Globus pallidus (tissue), 1 donor: ENCODE measurements at regions not wholly inside any gene's neighbourhood (a gene's known extent, or its start where the extent isn't known, plus 50 kb on each side); places are given as distances from the start of the nearest gene placed in this dataset.
"Not testable (repeated sequence)": the region's sequence is repeated elsewhere in the genome, so short reads cannot be mapped to it uniquely, and the experiment has no call there.

Experiments used
- DNase-seq: peaks from one replicate; pipeline ENCODE4 v3.0.0-alpha.2; 2015; ENCODE audit warnings: low spot score

DNA sequence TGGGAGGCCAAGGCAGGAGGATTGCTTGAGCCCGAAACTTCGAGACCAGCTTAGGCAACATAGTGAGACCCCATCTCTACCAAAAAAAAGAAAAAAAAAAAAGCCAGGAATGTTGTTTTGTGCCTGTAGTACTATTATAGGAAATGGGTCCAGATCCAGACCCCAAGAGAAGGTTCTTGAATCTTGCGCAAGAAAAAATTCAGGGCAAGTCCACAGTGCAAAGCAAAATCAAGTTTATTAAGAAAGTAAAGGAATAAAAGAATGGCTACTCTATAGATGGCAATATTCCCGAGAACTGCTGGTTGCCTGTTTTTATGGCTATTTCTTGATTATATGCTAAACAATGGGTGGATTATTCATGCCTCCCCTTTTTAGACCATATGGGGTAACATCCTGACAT is 51.2 kb upstream of the RDX start:
- no peak for DNase-seq

GRCh38 chr11:110349138-110349996 is 53.0 kb upstream of the RDX start:
- peak; percentile 62 for DNase-seq

GRCh38 chr11:110349997-110350383 is 53.6 kb upstream of the RDX start:
- DNase-seq = not testable (repeated sequence)

GRCh38 chr11:110355011-110355744 is 58.8 kb upstream of the RDX start:
- DNase-seq = peak; percentile 43

GRCh38 chr11:110356762-110357671 is 60.6 kb upstream of the RDX start:
- DNase-seq = peak; percentile 26

DNA sequence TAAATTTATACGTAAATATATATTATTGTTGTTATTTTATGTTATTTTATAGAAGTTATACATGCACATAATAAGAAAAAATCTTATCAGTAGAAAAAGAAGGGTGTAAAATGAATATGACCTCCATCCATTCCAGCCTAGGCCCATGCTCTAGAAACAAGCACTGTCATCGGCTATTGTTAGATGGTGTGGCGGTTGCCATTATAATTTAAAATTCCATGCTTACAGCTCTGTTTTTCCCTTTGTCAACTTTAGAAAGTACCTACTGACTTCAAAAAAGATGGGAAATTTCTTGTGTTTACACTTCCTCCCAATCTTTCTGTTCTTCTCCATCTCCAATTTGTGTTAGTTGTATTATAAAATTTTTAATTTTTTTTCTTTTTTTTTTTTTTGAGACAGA is 61.9 kb upstream of the RDX start:
- DNase-seq = no peak

- not testable (repeated sequence) for DNase-seq
Measured at GRCh38 chr11:110360781-110361408, 64.5 kb upstream of the RDX start.

- DNase-seq = peak; percentile 69
Measured at GRCh38 chr11:110362971-110363509, 66.6 kb upstream of the RDX start.

- DNase-seq = no peak
Measured at GRCh38 chr11:110366291-110366690, 63.5 kb upstream of the FDX1 start.

GRCh38 chr11:110367571-110367970 is 62.2 kb upstream of the FDX1 start:
- DNase-seq = peak; percentile 29

DNA sequence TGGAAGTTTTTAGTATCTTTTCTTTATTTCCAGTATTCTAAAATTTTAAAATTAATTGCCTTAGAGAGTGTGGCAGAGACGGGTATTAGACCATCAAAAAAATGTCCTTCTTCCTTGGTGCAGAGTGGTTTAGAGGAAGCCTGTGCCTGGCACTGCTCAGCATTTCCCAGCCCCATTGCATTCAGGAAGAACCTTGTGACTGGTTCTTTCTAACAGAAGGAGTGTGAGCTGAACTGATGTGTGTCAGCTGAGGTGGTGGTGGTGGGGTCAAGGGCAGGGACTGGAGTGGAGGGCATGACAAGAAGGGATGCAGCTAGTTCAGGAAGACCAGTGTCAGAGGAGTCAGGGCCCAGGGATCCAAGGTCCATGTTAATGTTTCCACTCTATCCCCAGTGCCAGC is 58.7 kb upstream of the FDX1 start:
- no peak for DNase-seq

- DNase-seq = no peak
Measured at GRCh38 chr11:110373051-110373702, 56.6 kb upstream of the FDX1 start.

DNA sequence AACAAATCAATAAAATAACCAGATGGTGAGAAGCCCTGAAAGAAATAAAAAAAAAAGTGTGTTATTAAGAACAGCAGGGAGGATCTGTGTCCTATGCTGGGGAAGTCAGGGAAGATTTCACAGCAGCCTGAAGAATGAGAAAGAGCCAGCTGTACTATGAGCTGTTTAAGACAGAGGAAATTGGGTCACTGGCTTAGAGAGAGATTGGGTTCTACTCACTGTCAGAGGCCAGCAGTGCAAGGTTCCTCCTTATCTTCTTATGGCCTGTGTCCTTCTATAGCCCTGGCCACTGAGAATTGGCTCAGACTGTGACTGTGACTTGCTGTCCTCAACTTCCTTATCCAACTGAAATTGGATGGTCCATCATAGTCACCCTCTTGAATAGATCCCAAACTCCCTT is 54.8 kb upstream of the FDX1 start:
- DNase-seq = no peak

DNA sequence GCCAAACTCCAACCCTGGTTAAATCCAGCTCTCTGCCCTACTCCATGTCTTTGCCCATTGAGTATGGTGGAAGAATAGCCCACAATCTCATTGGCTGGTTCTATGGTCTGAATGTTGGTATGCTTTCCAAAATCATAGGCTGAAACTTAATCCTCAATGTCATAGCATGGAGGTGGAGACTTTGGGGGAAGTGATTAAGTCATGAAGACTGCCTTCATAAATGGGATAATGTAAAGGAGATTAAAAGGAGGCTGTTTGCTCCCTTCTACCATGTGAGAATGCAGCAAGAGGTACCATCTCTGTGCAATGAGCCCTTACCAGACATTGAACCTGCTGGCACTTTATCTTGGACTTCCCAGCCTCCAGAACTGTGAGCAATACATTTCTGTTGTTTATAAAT is 54.4 kb upstream of the FDX1 start:
- DNase-seq = no peak

DNA sequence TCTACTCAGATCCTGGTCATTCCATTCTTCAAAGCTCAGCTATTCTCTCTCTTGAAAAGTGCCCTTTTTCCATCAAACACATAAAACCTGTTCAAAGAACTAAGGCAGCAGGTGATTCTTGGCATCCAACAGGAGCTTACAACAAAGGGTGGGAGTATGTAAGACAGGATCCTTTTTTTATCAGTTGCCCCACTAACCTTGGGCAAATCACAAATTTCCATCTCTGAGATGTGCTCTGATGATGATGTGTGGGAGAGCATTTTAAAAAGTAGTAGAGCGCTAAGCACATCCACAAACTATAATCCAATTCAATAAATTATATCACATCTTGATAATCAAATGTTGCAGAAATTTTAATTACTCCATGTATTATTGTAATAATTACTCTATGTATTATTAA is 53.7 kb upstream of the FDX1 start:
- DNase-seq = no peak

DNA sequence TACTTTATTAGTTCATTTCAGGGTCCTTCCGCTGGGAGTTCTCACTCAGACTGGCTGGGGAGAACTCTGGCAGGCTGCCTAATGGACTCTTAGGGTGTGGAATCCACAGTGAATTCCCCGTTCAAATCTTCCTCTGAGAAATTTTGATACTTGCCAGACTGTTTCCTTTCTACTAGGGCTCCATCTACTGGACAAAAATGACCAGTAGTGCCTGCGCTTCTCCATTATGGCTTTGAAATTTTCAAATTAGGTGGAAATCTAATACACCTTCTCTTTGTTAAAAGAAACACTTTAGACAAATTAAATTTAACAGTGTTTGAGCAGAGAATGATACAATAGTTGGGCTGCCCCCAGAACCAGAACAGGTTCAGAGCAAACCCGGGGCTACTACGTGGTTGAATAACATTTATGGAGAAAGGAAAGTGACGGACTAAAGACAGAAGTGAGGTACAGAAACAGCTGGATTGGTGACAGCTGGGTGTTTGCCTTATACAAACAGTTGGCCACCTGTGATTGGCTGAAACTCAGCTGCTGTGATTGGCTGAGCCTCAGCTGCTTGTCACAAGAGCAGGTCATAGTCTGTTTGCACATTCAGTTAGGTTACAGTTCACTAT is 52.9 kb upstream of the FDX1 start:
- peak; percentile 73 for DNase-seq

GRCh38 chr11:110377434-110377833 is 52.3 kb upstream of the FDX1 start:
- no peak for DNase-seq

- no peak for DNase-seq
Measured at GRCh38 chr11:110379261-110379660, 50.5 kb upstream of the FDX1 start.

DNA sequence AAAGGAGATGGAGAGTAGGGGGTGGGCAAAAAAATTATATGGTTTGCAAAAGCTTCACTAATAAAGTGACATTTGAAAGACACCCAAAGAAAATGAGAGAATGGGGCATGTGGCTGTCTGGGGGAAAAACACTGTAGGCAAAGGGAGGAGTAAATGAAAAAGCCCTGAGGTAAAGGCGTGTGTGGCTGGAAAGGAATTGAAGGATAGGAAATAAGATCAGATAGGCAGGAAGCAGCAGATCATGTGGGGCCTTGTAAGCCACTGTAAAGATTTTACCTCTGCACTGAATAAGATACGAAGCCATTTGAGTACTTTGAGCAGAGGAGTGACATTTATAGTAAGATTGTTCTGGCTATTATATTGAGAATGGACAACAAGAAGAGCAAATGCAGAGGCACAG is 49.8 kb upstream of the FDX1 start:
- no peak for DNase-seq
